ENCODE measurements at regions not wholly inside any gene's neighbourhood (a gene's known extent, or its start where the extent isn't known, plus 50 kb on each side); places are given as distances from the start of the nearest gene placed in this dataset.

- DNase-seq: no peak
- no peak for ATAC-seq
- no peaks in the 10 kb centered on the region for H3K9me3 ChIP-seq
- peaks cover 0 to 6% (median 0%) of the 10 kb centered on the region in 9 donors for H3K27me3 ChIP-seq
- WGBS, 4 donors: 53 to 67% (median 60%) methylated on average over 5 of the region's 5 CpGs
- no peak overlapping the region for H3K27ac ChIP-seq
- intact Hi-C loops (cut with DNase I): no loop called here
- no peaks in the 10 kb centered on the region for H3K4me1 ChIP-seq
- H3K36me3 ChIP-seq: no peaks in the 10 kb centered on the region
- no peak overlapping the region for H3K4me3 ChIP-seq
- no peak for TF ChIP-seq CTCF (IDR thresholded peaks at IDR 0.05)
- no peak for TF ChIP-seq POLR2A (IDR thresholded peaks at IDR 0.05)
Observed at GRCh38 chr5:8081179-8081578, 212.2 kb downstream of the MTRR start.

- intact Hi-C loops (cut with DNase I): no loop called here
- Histone ChIP-seq H3K36me3 (no peaks in the 10 kb centered on the region), H3K27ac (no peak overlapping the region), H3K9me3 (no peaks in the 10 kb centered on the region), H3K27me3 (no peaks in the 10 kb centered on the region), H3K4me3 (no peak overlapping the region), H3K4me1 (no peaks in the 10 kb centered on the region)
- WGBS, 4 donors: 78 to 88% (median 88%) methylated on average over 2 of the region's 2 CpGs
- no peak for ATAC-seq
- DNase-seq: no peak
- TF ChIP-seq POLR2A (IDR thresholded peaks at IDR 0.05) (no peak), CTCF (IDR thresholded peaks at IDR 0.05) (no peak)
Observed at GRCh38 chr5:8093669-8094068, 224.7 kb downstream of the MTRR start.

- TF ChIP-seq CTCF (IDR thresholded peaks at IDR 0.05) (no peak), POLR2A (IDR thresholded peaks at IDR 0.05) (no peak)
- ATAC-seq (no peak), DNase-seq (no peak)
- Histone ChIP-seq H3K27me3 (no peaks in the 10 kb centered on the region), H3K4me1 (no peaks in the 10 kb centered on the region), H3K27ac (no peak overlapping the region), H3K36me3 (no peaks in the 10 kb centered on the region), H3K4me3 (no peak overlapping the region), H3K9me3 (no peaks in the 10 kb centered on the region)
- intact Hi-C loops (cut with DNase I): no loop called here
- WGBS, 4 donors: 51 to 65% (median 56%) methylated on average over 2 to 3 of the region's 3 CpGs
Observed at GRCh38 chr5:8094304-8094703, 225.4 kb downstream of the MTRR start.

GRCh38 chr5:8097146-8097545, 228.2 kb downstream of the MTRR start:
- TF ChIP-seq CTCF (IDR thresholded peaks at IDR 0.05) (no peak), POLR2A (IDR thresholded peaks at IDR 0.05) (no peak)
- Histone ChIP-seq H3K27me3 (no peaks in the 10 kb centered on the region), H3K27ac (no peak overlapping the region), H3K36me3 (no peaks in the 10 kb centered on the region), H3K4me3 (no peak overlapping the region), H3K9me3 (peaks cover 0 to 8% (median 0%) of the 10 kb centered on the region in 12 donors), H3K4me1 (no peaks in the 10 kb centered on the region)
- ATAC-seq: no peak
- WGBS, 4 donors: 74 to 82% (median 79%) methylated on average over 3 of the region's 3 CpGs
- intact Hi-C loops (cut with DNase I): no loop called here
- DNase-seq: no peak

Measured in heart left ventricle (tissue), 16 donors.